ENCODE measurements at regions not wholly inside any gene's neighbourhood (a gene's known extent, or its start where the extent isn't known, plus 50 kb on each side); places are given as distances from the start of the nearest gene placed in this dataset.

DNA sequence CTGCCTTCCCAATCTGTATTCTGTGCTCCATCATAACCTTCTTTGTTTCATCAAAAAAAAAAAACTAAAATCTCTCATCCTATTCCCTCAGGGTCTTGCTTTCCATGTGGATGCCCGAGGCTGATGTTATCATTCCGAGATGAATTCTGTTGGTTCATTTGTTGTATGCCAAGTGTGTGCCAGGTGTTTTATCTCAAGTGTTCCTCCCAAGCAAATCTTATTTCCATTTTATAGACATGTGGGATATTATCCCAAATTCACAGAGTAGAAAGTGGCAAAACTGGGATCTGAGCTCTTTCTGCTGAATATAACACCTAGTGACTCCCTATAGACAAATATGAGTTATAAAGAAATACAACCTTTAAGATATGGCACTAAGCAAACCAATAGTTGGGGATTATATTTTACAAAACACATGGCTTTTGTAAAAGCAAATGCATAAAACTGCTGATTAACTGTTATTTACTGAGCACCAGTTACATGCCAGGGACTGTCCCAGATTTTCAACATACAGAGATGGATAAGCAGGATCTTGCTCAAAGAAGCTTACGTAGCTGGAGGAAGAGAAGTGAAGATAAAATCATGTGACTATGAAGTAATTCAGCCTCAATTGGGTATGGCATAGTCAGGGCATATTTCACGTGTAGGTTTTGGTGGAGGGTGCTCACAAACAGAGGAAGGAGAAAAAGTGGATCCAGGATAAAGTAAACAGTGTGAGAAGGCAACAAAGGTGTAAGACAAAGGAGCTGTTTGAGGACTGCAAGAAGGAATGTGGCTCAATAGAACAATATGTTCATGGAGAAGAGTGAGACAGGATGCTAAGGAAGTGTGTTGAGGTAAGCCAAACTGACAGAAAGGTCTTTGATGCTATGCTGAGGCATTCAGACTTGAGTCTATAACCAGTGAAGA lies 143.3 kb upstream of the ADAMTSL1 start:
- no peaks in the 10 kb centered on the region for H3K27me3 ChIP-seq (replicated peaks; ENCODE audit: insufficient read depth, low read length)
- no peak for DNase-seq
- no peak overlapping the region for H2AFZ ChIP-seq (ENCODE audit: low read length)
- no peaks in the 10 kb centered on the region for H4K20me1 ChIP-seq (ENCODE audit: insufficient read depth, low read length)
- no peaks in the 10 kb centered on the region for H3K4me1 ChIP-seq (ENCODE audit: low read length)
- H3K4me2 ChIP-seq (ENCODE audit: low read depth, low read length) = no peak overlapping the region
- no peak overlapping the region for H3K4me3 ChIP-seq (ENCODE audit: low read length)
- H3K9me2 ChIP-seq (replicated peaks; ENCODE audit: insufficient read depth, low read length) = no peaks in the 10 kb centered on the region
- no peaks in the 10 kb centered on the region for H3F3A ChIP-seq (ENCODE audit: insufficient read depth, low read length)
- H3K27ac ChIP-seq (ENCODE audit: low read length) = no peak overlapping the region
- H3K36me3 ChIP-seq (replicated peaks; ENCODE audit: insufficient read depth, low read length) = no peaks in the 10 kb centered on the region
- no peak overlapping the region for H3K9ac ChIP-seq (ENCODE audit: low read length)
- no peaks in the 10 kb centered on the region for H3K9me3 ChIP-seq (replicated peaks; ENCODE audit: insufficient read depth, low read length)
- no peaks in the 10 kb centered on the region for H3K79me2 ChIP-seq (ENCODE audit: low read length)
- TF ChIP-seq, protein P1, sequence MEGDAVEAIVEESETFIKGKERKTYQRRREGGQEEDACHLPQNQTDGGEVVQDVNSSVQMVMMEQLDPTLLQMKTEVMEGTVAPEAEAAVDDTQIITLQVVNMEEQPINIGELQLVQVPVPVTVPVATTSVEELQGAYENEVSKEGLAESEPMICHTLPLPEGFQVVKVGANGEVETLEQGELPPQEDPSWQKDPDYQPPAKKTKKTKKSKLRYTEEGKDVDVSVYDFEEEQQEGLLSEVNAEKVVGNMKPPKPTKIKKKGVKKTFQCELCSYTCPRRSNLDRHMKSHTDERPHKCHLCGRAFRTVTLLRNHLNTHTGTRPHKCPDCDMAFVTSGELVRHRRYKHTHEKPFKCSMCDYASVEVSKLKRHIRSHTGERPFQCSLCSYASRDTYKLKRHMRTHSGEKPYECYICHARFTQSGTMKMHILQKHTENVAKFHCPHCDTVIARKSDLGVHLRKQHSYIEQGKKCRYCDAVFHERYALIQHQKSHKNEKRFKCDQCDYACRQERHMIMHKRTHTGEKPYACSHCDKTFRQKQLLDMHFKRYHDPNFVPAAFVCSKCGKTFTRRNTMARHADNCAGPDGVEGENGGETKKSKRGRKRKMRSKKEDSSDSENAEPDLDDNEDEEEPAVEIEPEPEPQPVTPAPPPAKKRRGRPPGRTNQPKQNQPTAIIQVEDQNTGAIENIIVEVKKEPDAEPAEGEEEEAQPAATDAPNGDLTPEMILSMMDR (IDR thresholded peaks at IDR 0.05; ENCODE audit: low read length) = no peak

DNA sequence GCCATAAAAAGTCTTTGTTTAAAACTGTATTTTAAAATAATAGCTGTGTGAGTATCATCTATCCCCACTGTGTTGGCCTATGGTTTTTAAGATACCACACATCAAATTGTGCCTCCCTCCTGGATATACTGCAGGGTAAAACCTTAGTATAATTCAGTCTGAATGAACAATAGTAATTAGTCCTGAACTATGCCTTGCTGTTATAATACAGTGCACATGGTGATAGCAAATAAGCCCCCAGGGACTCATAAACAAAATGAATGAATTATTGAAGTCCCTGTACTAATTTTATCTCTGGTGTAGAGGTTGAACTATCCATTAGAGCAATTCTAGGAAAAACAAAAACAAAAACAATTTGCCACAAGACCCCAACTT lies 142.7 kb upstream of the ADAMTSL1 start:
- Histone ChIP-seq H3K9ac (ENCODE audit: low read length) (no peak overlapping the region), H3K9me3 (replicated peaks; ENCODE audit: insufficient read depth, low read length) (no peaks in the 10 kb centered on the region), H3K79me2 (ENCODE audit: low read length) (no peaks in the 10 kb centered on the region), H3K4me2 (ENCODE audit: low read depth, low read length) (no peak overlapping the region), H4K20me1 (ENCODE audit: insufficient read depth, low read length) (no peaks in the 10 kb centered on the region), H3K36me3 (replicated peaks; ENCODE audit: insufficient read depth, low read length) (no peaks in the 10 kb centered on the region), H3K27ac (ENCODE audit: low read length) (no peak overlapping the region), H3F3A (ENCODE audit: insufficient read depth, low read length) (no peaks in the 10 kb centered on the region), H3K4me3 (ENCODE audit: low read length) (no peak overlapping the region), H3K9me2 (replicated peaks; ENCODE audit: insufficient read depth, low read length) (no peaks in the 10 kb centered on the region), H2AFZ (ENCODE audit: low read length) (no peak overlapping the region), H3K27me3 (replicated peaks; ENCODE audit: insufficient read depth, low read length) (no peaks in the 10 kb centered on the region), H3K4me1 (ENCODE audit: low read length) (no peaks in the 10 kb centered on the region)
- TF ChIP-seq EZH2 (optimal IDR thresholded peaks at IDR 0.05; ENCODE audit: low read depth, low read length) (no peak), EZH2phosphoT487 (IDR thresholded peaks at IDR 0.05; ENCODE audit: low read length) (no peak)
- TF ChIP-seq, protein P1 (IDR thresholded peaks at IDR 0.05; ENCODE audit: low read length) = no peak
- DNase-seq = no peak

DNA sequence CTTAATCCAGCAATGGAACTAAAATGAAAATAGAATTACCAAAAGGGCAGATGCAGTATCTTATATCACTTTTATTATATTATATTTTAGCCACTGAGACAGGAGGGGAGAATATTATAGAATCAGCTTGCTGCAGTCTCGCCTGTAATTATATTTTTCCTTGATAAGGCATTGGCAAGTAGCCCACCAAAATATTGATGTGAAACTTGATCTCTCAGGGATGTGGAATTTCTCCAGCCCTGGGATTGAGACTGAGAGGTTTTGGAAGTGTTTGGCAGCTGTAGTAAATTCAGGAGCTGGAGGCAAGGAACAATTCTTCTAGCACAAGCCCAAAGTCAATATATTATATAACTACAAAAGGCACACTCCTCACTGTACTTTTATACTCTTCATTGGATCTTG lies 142.1 kb upstream of the ADAMTSL1 start:
- no peaks in the 10 kb centered on the region for H3F3A ChIP-seq (ENCODE audit: insufficient read depth, low read length)
- no peaks in the 10 kb centered on the region for H3K4me1 ChIP-seq (ENCODE audit: low read length)
- no peak for DNase-seq
- no peaks in the 10 kb centered on the region for H3K79me2 ChIP-seq (ENCODE audit: low read length)
- no peaks in the 10 kb centered on the region for H3K9me3 ChIP-seq (replicated peaks; ENCODE audit: insufficient read depth, low read length)
- H3K9ac ChIP-seq (ENCODE audit: low read length) = no peak overlapping the region
- H3K4me2 ChIP-seq (ENCODE audit: low read depth, low read length) = no peak overlapping the region
- no peaks in the 10 kb centered on the region for H4K20me1 ChIP-seq (ENCODE audit: insufficient read depth, low read length)
- no peak overlapping the region for H2AFZ ChIP-seq (ENCODE audit: low read length)
- TF ChIP-seq, protein P1 (IDR thresholded peaks at IDR 0.05; ENCODE audit: low read length) = no peak
- TF ChIP-seq EZH2 (optimal IDR thresholded peaks at IDR 0.05; ENCODE audit: low read depth, low read length) (no peak), EZH2phosphoT487 (IDR thresholded peaks at IDR 0.05; ENCODE audit: low read length) (no peak)
- no peaks in the 10 kb centered on the region for H3K9me2 ChIP-seq (replicated peaks; ENCODE audit: insufficient read depth, low read length)
- no peak overlapping the region for H3K27ac ChIP-seq (ENCODE audit: low read length)
- H3K27me3 ChIP-seq (replicated peaks; ENCODE audit: insufficient read depth, low read length) = no peaks in the 10 kb centered on the region
- no peak overlapping the region for H3K4me3 ChIP-seq (ENCODE audit: low read length)
- no peaks in the 10 kb centered on the region for H3K36me3 ChIP-seq (replicated peaks; ENCODE audit: insufficient read depth, low read length)

Measured in MM.1S (cell line).